ENCODE measurements at regions not wholly inside any gene's neighbourhood (a gene's known extent, or its start where the extent isn't known, plus 50 kb on each side); places are given as distances from the start of the nearest gene placed in this dataset.

GRCh38 chr15:45842151-45842550 is 207.3 kb downstream of the SQOR start:
- DNase-seq: no peak
- H3K4me3 ChIP-seq: no peak overlapping the region
- no peaks in the 10 kb centered on the region for H3K36me3 ChIP-seq
- no peak for TF ChIP-seq CTCF (IDR thresholded peaks at IDR 0.05; ENCODE audit: borderline replicate concordance)
- H3K27me3 ChIP-seq (ENCODE audit: low read depth): peaks cover 17% of the 10 kb centered on the region
- H3K4me1 ChIP-seq: no peaks in the 10 kb centered on the region
- H3K9me3 ChIP-seq (replicated peaks): no peaks in the 10 kb centered on the region
- no peak overlapping the region for H3K27ac ChIP-seq (replicated peaks)
- intact Hi-C loops (cut with micrococcal nuclease): no loop called here

GRCh38 chr15:45847645-45848044 is 212.8 kb downstream of the SQOR start:
- H3K27ac ChIP-seq (replicated peaks): no peak overlapping the region
- H3K4me1 ChIP-seq: no peaks in the 10 kb centered on the region
- H3K27me3 ChIP-seq (ENCODE audit: low read depth): peaks cover 2% of the 10 kb centered on the region
- intact Hi-C loops (cut with micrococcal nuclease): no loop called here
- TF ChIP-seq CTCF (IDR thresholded peaks at IDR 0.05; ENCODE audit: borderline replicate concordance): no peak
- no peak for DNase-seq
- H3K36me3 ChIP-seq: no peaks in the 10 kb centered on the region
- H3K4me3 ChIP-seq: no peak overlapping the region
- H3K9me3 ChIP-seq (replicated peaks): peaks cover 13% of the 10 kb centered on the region

GRCh38 chr15:45849136-45849535 is 214.3 kb downstream of the SQOR start:
- no peaks in the 10 kb centered on the region for H3K27me3 ChIP-seq (ENCODE audit: low read depth)
- H3K36me3 ChIP-seq: no peaks in the 10 kb centered on the region
- no peak for DNase-seq
- TF ChIP-seq CTCF (IDR thresholded peaks at IDR 0.05; ENCODE audit: borderline replicate concordance): no peak
- H3K4me3 ChIP-seq: no peak overlapping the region
- no peaks in the 10 kb centered on the region for H3K4me1 ChIP-seq
- peaks cover 13% of the 10 kb centered on the region for H3K9me3 ChIP-seq (replicated peaks)
- no peak overlapping the region for H3K27ac ChIP-seq (replicated peaks)
- intact Hi-C loops (cut with micrococcal nuclease): no loop called here

- no peak for TF ChIP-seq CTCF (IDR thresholded peaks at IDR 0.05; ENCODE audit: borderline replicate concordance)
- Histone ChIP-seq H3K4me1 (no peaks in the 10 kb centered on the region), H3K9me3 (replicated peaks) (peaks cover 13% of the 10 kb centered on the region), H3K36me3 (no peaks in the 10 kb centered on the region), H3K27me3 (ENCODE audit: low read depth) (no peaks in the 10 kb centered on the region), H3K27ac (replicated peaks) (no peak overlapping the region), H3K4me3 (no peak overlapping the region)
- DNase-seq: no peak
- intact Hi-C loops (cut with micrococcal nuclease): no loop called here
These were observed 219.8 kb downstream of the SQOR start for GRCh38 chr15:45854455-45855202.

GRCh38 chr15:45855210-45855906 is 220.5 kb downstream of the SQOR start:
- Histone ChIP-seq H3K4me1 (no peaks in the 10 kb centered on the region), H3K4me3 (no peak overlapping the region), H3K27me3 (ENCODE audit: low read depth) (no peaks in the 10 kb centered on the region), H3K27ac (replicated peaks) (no peak overlapping the region), H3K9me3 (replicated peaks) (peaks cover 10% of the 10 kb centered on the region), H3K36me3 (no peaks in the 10 kb centered on the region)
- TF ChIP-seq CTCF (IDR thresholded peaks at IDR 0.05; ENCODE audit: borderline replicate concordance): no peak
- DNase-seq: no peak
- intact Hi-C loops (cut with micrococcal nuclease): no loop called here
